ENCODE measurements at regions not wholly inside any gene's neighbourhood (a gene's known extent, or its start where the extent isn't known, plus 50 kb on each side); places are given as distances from the start of the nearest gene placed in this dataset.

- DNase-seq (ENCODE audit: low read depth in 2 of 2): no peak
Measured at GRCh38 chr20:62527781-62528180, 52.0 kb upstream of the GATA5 start.

GRCh38 chr20:62528983-62529891, 53.4 kb upstream of the GATA5 start:
- no peak for DNase-seq (ENCODE audit: low read depth in 2 of 2)

- no peak for DNase-seq (ENCODE audit: low read depth in 2 of 2)
Measured at GRCh38 chr20:62529896-62530642, 54.3 kb upstream of the GATA5 start.

- DNase-seq (ENCODE audit: low read depth in 2 of 2): no peak
Measured at GRCh38 chr20:62530643-62531032, 54.8 kb upstream of the GATA5 start.

- DNase-seq (ENCODE audit: low read depth in 2 of 2): no peak
Measured at GRCh38 chr20:62531046-62531838, 55.4 kb upstream of the GATA5 start.

- no peak for DNase-seq (ENCODE audit: low read depth in 2 of 2)
Measured at GRCh38 chr20:62532921-62533320, 57.1 kb upstream of the GATA5 start.

- DNase-seq (ENCODE audit: low read depth in 2 of 2): no peak
Measured at GRCh38 chr20:62533591-62534495, 58.0 kb upstream of the GATA5 start.

- DNase-seq (ENCODE audit: low read depth in 2 of 2): no peak
Measured at GRCh38 chr20:62534526-62535221, 58.9 kb upstream of the GATA5 start.

- DNase-seq (ENCODE audit: low read depth in 2 of 2): no peak
Measured at GRCh38 chr20:62535282-62535811, 59.6 kb upstream of the GATA5 start.

GRCh38 chr20:62535964-62536363, 60.2 kb upstream of the GATA5 start:
- DNase-seq (ENCODE audit: low read depth in 2 of 2): no peak

- no peak for DNase-seq (ENCODE audit: low read depth in 2 of 2)
Measured at GRCh38 chr20:62536871-62537401, 61.1 kb upstream of the GATA5 start.

GRCh38 chr20:62537649-62538292, 62.0 kb upstream of the GATA5 start:
- DNase-seq (ENCODE audit: low read depth in 2 of 2): no peak

GRCh38 chr20:62539198-62540045, 63.6 kb upstream of the GATA5 start:
- DNase-seq (ENCODE audit: low read depth in 2 of 2): no peak

GRCh38 chr20:62540504-62540903, 64.7 kb upstream of the GATA5 start:
- DNase-seq (ENCODE audit: low read depth in 2 of 2): no peak

- DNase-seq (ENCODE audit: low read depth in 2 of 2): no peak
Measured at GRCh38 chr20:62542862-62543261, 67.1 kb upstream of the GATA5 start.

GRCh38 chr20:62543470-62544302, 67.9 kb upstream of the GATA5 start:
- no peak for DNase-seq (ENCODE audit: low read depth in 2 of 2)

GRCh38 chr20:62544505-62545055, 68.8 kb upstream of the GATA5 start:
- no peak for DNase-seq (ENCODE audit: low read depth in 2 of 2)
